Activated T-helper 17 cell treated with anti-CD3 and anti-CD28 coated beads, Interleukin-2, amount 50 U/mL, for 72 hours (primary cell): ENCODE measurements at regions not wholly inside any gene's neighbourhood (a gene's known extent, or its start where the extent isn't known, plus 50 kb on each side); places are given as distances from the start of the nearest gene placed in this dataset.
A peak's percentile ranks its signal among the peaks of the same experiment; 100 is the strongest.
"Not testable (repeated sequence)": the region's sequence is repeated elsewhere in the genome, so short reads cannot be mapped to it uniquely, and the experiment has no call there.

Source experiments
- ATAC-seq: fragments of 150-1000 bp; cut with Tn5 transposase; replicated peaks from 2 replicates; pipeline ENCODE4 v1.10.0; 2021; ENCODE audit warnings: mild to moderate bottlenecking, moderate library complexity
- H3K27ac Mint-ChIP-seq: one replicate; pipeline ENCODE4 v1.8.0; 2022; ENCODE audit warnings: mixed read lengths
- H3K27me3 Mint-ChIP-seq: one replicate; pipeline ENCODE4 v1.8.0; 2022; ENCODE audit warnings: mixed read lengths
- H3K36me3 Mint-ChIP-seq: one replicate; pipeline ENCODE4 v1.8.0; 2022; ENCODE audit warnings: low read depth, mild to moderate bottlenecking, mixed read lengths
- H3K4me1 Mint-ChIP-seq: one replicate; pipeline ENCODE4 v1.8.0; 2022; ENCODE audit warnings: mixed read lengths
- H3K4me3 Mint-ChIP-seq: one replicate; pipeline ENCODE4 v1.8.0; 2022; ENCODE audit warnings: mild to moderate bottlenecking, mixed read lengths
- H3K9me3 Mint-ChIP-seq: one replicate; pipeline ENCODE4 v1.8.0; 2022; ENCODE audit warnings: mixed read lengths

DNA sequence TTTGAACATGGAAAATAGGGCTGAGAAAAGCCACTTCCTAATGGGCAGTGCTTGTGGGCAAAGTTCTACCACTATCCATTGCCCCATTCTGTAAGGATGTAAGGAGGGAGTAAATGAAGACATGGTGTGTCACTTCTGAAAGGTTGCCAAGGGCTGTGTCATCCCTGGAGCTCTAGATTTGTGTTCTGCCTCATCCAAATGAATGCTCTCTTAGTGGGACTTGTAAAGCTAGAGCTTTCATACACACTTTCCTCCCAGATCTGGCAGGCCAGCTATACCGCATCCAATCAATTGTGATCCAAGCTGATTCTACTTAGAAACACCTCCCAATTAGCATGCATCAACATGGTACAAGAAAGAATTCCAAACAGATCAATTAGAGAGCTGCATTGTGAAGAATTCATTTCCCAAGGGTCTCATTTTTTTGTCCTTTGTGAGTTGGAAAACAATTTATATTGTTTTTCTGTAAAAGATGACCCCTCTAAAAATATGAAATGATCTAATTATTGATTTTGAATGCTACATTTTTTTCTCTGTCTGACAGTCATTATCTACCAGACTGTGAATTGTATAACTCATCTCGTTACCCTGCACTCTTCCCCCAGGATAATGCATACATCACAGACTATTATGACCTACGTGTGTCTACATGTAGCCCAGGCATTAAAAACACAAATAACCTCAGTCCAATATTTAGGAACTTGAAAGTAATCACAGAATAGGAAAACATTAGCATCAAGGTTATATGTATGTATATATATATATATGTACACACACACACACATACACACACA is 117.1 kb upstream of the DUSP10 start:
- Mint-ChIP-seq H3K4me1 (peaks cover 5% of the 10 kb centered on the region), H3K27ac (no peak overlapping the region), H3K27me3 (peaks cover 3% of the 10 kb centered on the region), H3K4me3 (no peak overlapping the region), H3K9me3 (no peaks in the 10 kb centered on the region), H3K36me3 (no peaks in the 10 kb centered on the region)
- ATAC-seq, result no peak

DNA sequence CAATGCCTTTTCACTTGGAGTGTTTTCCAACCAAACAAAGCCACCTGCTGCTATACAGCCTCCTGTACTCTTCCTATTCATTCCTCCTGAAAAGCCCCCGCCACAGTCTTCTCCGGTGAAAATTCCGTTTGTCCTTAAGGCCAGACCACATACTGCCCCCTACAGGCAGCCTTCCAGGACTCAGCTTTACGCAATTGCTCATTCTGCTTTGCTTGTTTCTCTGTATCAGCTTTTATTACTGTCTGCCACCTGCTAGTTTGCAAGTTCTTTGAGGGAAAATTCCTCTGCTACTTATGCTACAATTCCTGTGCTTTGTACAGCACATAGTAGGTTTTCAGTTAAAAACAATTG is 115.2 kb upstream of the DUSP10 start:
- not testable (repeated sequence) for H3K4me1 Mint-ChIP-seq, H3K9me3 Mint-ChIP-seq, H3K27me3 Mint-ChIP-seq, H3K36me3 Mint-ChIP-seq, ATAC-seq, H3K27ac Mint-ChIP-seq, H3K4me3 Mint-ChIP-seq

DNA sequence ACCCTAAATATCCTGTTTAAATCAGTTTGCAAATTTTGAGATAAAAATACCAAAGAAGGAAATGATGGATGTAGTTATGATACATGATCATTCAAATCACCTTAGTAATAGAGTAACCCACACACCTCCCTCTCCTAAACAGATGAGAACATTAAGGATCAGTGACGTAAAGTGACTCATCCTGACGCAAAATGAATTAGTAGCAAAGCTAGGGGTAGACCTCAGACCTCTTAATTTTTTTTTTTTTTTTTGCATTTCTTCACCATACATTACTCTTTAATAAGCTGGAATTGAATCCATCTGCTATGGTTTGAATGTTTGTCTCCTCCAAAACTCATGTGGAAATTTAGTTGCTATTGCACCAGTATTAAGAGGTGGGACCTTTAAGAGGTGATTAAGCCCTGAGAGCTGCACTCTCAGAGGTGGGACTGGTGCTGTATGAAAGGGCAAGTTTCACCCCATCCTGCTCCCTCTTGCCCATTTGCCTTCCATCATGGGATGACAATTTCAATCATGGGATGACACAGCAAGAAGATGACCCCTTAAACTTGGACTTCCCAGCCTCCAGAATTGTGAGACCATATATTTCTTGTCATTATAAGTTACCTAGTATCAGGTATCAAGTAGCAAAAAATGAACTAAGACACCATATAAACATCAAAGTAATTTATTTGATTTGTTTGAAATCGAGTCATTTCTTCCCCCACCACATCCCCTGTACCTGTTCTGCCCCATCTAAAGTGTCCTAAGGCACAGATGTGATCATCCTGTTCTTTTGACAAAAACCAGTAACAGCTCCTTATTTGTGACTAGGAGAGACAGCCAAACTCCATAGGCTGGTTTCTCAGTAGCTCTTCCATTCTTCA is 114.6 kb upstream of the DUSP10 start:
- peak overlapping the region; percentile 22 for H3K4me3 Mint-ChIP-seq
- ATAC-seq, result peak; percentile 93
- no peaks in the 10 kb centered on the region for H3K9me3 Mint-ChIP-seq
- peaks cover 3% of the 10 kb centered on the region for H3K27me3 Mint-ChIP-seq
- H3K4me1 Mint-ChIP-seq, result peaks cover 5% of the 10 kb centered on the region
- H3K27ac Mint-ChIP-seq, result peak overlapping the region; percentile 50
- no peaks in the 10 kb centered on the region for H3K36me3 Mint-ChIP-seq

DNA sequence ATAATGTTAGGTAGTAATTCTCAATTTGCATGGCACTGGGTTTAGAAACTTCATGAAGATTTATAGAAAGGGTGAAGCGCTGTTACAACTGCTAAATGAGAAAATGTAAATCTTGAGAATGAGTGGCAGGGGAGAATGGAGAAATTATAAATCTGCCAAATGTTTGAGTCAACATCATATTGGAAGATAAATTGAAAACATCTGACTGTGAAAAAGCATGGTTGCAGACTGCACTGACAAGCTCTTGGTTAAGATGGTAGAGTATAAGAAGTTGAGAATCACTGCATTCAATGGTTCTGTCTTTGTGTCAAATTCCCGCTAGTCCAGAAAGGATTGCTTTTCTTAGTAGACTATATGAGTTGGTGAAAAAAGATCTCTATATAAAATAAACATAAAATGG is 113.3 kb upstream of the DUSP10 start:
- Mint-ChIP-seq H3K4me1 (peaks cover 5% of the 10 kb centered on the region), H3K36me3 (no peaks in the 10 kb centered on the region), H3K27ac (no peak overlapping the region), H3K4me3 (no peak overlapping the region), H3K27me3 (peaks cover 3% of the 10 kb centered on the region), H3K9me3 (no peaks in the 10 kb centered on the region)
- ATAC-seq, result no peak

DNA sequence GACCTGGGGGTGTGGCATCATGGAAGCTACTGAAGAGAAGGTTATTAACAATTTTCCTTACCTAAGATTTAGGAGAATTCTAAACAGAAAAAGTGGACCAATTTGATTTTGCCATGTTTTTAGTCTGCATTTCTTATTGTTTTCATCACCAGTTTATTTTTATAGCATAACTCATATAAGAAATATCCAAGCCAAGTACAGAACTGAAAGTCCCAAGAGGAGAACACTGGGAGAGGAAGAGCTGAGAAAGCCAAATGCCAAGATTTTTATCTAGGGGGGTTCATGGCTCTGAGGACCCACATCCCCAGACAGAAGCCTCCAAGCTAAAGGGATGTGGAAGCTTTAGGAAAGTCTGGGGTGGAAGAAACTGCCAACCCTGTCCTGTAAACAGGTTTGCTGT is 109.4 kb upstream of the DUSP10 start:
- Mint-ChIP-seq H3K4me1 (peaks cover 5% of the 10 kb centered on the region), H3K9me3 (no peaks in the 10 kb centered on the region), H3K27me3 (peaks cover 3% of the 10 kb centered on the region), H3K4me3 (no peak overlapping the region), H3K27ac (no peak overlapping the region), H3K36me3 (no peaks in the 10 kb centered on the region)
- no peak for ATAC-seq

DNA sequence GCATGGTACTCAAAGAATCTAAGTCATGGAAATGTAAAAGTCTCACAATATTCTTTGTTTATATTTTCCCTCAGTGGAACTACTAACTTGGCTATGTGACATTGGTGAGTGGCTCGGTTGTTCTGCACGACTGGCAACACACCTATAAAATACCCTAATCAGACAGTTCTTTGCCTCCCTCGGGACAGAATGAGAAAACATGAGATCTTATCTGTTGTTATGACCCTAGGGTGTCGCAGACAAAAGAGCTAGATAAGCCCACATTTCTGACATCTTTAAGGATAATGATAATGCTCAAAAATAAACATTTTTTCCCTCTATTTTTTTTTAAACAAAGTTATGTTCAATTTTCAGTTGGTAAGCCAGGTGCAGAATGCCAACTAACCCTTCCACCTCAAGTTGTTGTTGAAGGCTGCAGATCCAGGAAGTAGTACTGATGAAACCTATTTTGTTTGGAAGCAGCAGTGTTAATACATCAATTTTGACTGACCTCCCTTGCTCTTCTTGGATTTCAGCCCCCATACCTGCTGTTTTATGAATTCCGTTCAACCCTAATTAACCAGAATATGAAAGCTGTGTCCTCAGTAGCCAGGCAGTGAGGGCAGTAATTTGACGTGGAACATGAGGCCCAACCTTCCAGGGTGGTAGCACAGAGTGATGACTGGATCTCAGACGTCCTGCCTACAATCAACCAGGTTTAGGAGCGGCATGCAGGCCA is 108.7 kb upstream of the DUSP10 start:
- H3K27ac Mint-ChIP-seq, result no peak overlapping the region
- H3K4me1 Mint-ChIP-seq, result peaks cover 5% of the 10 kb centered on the region
- no peaks in the 10 kb centered on the region for H3K9me3 Mint-ChIP-seq
- no peak for ATAC-seq
- no peak overlapping the region for H3K4me3 Mint-ChIP-seq
- no peaks in the 10 kb centered on the region for H3K36me3 Mint-ChIP-seq
- peaks cover 3% of the 10 kb centered on the region for H3K27me3 Mint-ChIP-seq

DNA sequence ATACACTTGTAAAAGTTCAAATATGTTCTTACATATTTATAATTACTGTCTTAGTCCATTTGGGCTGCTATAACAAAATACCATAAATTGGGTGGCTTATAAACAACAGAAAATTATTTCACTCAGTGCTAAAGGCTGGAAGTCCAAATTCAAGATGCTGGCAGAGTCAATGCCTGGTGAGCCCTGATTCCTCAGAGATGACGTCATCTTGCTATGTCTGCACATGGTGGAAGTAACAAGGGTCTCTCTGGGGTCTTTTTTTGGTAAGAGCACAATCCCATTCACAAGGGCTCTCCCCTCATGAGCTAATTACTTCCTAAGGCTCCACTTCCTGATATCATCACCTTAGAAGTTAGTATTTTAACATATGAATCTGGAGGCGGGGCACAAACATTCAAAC is 108.0 kb upstream of the DUSP10 start:
- Mint-ChIP-seq H3K27ac (no peak overlapping the region), H3K4me3 (no peak overlapping the region), H3K36me3 (no peaks in the 10 kb centered on the region), H3K4me1 (peaks cover 5% of the 10 kb centered on the region), H3K9me3 (no peaks in the 10 kb centered on the region), H3K27me3 (peaks cover 3% of the 10 kb centered on the region)
- ATAC-seq, result no peak

DNA sequence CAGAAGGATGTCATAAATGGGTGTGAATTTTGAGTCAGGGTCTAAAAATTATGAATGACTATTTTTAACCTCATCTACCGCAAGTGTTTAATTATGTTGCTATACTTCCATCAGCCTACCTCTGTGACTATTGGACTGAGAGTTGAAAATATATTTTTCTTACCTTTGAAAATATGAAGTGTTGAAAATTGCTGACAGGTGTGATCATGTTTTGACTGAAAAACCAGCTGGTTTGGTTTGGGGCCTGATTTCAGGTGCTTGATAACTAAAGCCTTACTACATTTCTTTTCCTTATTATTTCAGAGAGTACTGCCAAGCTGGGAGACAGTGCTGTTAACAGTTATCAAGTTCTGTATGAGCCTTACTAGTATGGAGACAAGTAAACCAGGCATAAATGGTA is 107.2 kb upstream of the DUSP10 start:
- no peak overlapping the region for H3K27ac Mint-ChIP-seq
- no peak overlapping the region for H3K4me3 Mint-ChIP-seq
- no peaks in the 10 kb centered on the region for H3K4me1 Mint-ChIP-seq
- no peaks in the 10 kb centered on the region for H3K36me3 Mint-ChIP-seq
- ATAC-seq, result no peak
- no peaks in the 10 kb centered on the region for H3K27me3 Mint-ChIP-seq
- H3K9me3 Mint-ChIP-seq, result no peaks in the 10 kb centered on the region

DNA sequence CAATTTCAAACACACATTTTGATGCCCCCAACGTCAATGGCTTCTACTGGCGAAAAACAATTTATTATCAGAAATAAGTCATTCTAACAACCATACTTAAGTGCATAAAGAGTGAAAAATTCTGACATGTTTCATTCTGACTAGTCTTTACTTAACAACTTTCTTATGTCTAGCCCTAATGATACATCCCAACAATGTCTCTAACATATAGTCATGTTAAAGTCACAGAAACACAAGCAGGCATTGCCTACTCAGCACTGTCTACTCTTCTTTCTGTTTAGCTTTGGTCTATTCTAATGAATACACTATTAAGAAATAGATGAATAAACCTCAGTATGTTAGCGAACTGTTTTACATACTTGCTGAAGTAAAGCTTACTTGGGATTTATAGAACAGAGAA is 105.8 kb upstream of the DUSP10 start:
- no peak for ATAC-seq
- no peaks in the 10 kb centered on the region for H3K4me1 Mint-ChIP-seq
- H3K27me3 Mint-ChIP-seq, result no peaks in the 10 kb centered on the region
- H3K36me3 Mint-ChIP-seq, result no peaks in the 10 kb centered on the region
- no peaks in the 10 kb centered on the region for H3K9me3 Mint-ChIP-seq
- H3K27ac Mint-ChIP-seq, result no peak overlapping the region
- no peak overlapping the region for H3K4me3 Mint-ChIP-seq

DNA sequence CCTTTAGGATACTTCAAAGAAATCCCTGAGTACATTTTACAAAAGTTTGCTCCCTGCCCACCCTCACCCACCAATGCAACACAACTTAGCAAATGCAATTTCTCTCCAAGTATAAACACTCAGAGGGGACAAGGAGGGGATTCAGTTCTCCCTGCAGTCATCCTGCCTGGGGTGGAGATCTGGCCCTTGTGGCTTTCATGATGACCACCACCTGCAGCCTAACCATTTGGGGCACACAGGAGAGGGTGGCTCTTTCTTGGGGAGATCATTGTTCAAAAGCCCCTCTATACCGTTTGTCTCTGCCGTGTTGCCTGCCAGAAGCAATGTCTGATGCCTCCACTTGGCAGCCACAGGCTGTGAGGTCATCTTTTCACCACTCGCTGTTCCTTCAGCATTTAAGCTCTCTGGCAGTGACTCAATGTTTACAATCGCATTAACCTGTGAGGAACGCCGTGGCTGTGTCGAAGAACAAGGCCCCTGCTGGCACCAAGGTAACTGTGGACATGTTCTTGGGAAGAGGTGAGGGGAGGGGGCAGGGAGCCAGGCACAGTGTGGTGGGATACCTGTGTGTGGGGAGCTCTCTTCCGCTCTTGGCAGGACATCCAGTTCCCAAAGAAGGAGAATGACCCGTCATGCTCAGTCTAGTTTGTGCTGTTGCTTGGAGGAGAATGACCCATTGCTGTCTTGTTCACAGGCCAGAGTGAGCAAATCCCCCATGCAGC is 103.9 kb upstream of the DUSP10 start:
- Mint-ChIP-seq H3K36me3 (no peaks in the 10 kb centered on the region), H3K4me3 (no peak overlapping the region), H3K27me3 (no peaks in the 10 kb centered on the region), H3K4me1 (peaks cover 4% of the 10 kb centered on the region), H3K9me3 (no peaks in the 10 kb centered on the region), H3K27ac (no peak overlapping the region)
- no peak for ATAC-seq

DNA sequence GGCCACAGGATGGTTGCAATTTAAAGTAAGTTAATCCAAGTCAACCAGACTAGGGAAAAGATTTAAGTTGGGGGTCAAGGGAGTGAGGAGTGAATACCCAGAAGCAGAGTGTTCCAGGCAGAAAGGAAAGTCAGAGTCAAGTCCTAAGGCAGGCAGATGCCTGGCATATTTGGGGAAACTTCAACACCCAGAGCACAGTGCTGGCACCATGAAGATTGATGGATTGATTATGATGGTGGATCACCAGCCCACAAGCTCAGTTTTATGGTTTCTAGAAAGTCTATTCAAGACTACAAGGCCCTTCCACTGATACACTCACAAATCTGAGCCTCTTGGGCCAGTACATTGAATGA is 100.1 kb upstream of the DUSP10 start:
- no peak for ATAC-seq
- H3K9me3 Mint-ChIP-seq, result no peaks in the 10 kb centered on the region
- H3K4me1 Mint-ChIP-seq, result peaks cover 29% of the 10 kb centered on the region
- H3K36me3 Mint-ChIP-seq, result no peaks in the 10 kb centered on the region
- no peak overlapping the region for H3K4me3 Mint-ChIP-seq
- H3K27me3 Mint-ChIP-seq, result no peaks in the 10 kb centered on the region
- H3K27ac Mint-ChIP-seq, result no peak overlapping the region

DNA sequence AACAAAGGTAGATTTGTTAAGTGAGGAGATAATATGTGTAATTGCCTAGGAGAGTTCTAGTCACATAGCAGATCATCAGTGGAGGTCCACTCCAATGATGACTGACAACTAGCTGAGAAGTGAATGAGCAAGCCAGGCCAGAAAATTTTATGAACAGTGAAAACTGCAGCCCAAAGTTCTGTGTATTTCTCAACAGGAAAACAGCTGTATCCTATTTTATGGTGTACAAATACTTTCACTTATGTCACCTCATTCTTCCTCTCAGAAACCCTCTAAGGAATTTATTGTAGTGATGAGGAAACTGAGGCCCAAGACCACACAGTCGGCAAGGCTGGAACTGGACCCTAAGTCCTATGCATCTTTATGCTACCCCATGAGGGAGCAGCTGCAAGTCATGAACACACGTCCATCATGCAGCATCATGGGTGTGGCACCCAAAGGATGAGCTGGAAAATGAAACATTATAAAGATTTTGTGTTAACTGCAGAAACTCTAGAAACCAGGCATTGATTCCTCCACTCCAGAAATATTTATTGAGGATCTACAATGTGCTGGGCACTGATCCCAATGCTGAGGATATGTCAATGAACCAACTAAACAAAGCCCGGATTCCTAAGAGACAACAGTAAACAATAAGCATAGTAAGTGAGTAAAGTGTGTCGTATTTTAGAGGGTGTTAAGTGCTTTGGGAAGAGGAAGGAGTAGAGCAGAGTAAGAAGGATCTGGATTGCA is 99.5 kb upstream of the DUSP10 start:
- no peaks in the 10 kb centered on the region for H3K9me3 Mint-ChIP-seq
- H3K27ac Mint-ChIP-seq, result peak overlapping the region; percentile 83
- peaks cover 31% of the 10 kb centered on the region for H3K4me1 Mint-ChIP-seq
- H3K36me3 Mint-ChIP-seq, result no peaks in the 10 kb centered on the region
- H3K4me3 Mint-ChIP-seq, result no peak overlapping the region
- ATAC-seq, result no peak
- H3K27me3 Mint-ChIP-seq, result peaks cover 2% of the 10 kb centered on the region

DNA sequence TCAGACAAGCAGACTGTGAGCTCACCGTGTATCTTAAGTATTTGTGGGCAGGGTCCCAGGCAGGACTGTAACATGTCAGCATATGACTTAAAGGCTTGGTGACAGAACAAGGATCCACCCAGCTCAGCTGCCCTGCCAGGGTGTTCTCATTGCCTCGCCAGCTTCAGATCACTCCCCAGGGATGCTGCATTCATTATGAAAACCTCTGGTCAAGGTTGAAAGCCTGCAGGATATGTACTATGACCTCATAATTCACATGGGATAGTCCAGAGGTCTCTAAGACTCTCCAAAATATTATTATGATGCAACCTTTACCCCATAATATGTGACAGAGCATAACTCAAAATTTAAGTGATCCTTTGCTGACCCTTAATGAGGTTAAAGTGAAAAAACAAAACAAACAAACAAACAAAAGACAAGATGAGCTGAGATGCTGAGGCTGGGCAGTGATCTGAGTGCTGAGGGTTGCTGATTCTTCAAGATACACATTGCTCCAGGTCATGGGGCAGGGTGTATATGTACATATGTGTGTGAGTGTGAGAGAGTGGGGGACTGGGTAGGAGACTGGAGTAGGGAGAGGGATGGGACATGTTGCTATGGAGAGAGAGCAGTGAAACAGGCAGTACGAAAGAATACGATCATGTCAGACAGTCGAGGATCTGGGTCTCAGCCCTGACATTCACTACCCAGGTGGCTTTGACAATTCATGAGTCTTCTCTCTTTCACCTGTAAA is 98.8 kb upstream of the DUSP10 start:
- Mint-ChIP-seq H3K27ac (peak overlapping the region; percentile 83), H3K9me3 (no peaks in the 10 kb centered on the region), H3K36me3 (no peaks in the 10 kb centered on the region), H3K27me3 (peaks cover 7% of the 10 kb centered on the region), H3K4me3 (peak overlapping the region; percentile 70), H3K4me1 (peaks cover 32% of the 10 kb centered on the region)
- no peak for ATAC-seq
